ENCODE measurements at regions not wholly inside any gene's neighbourhood (a gene's known extent, or its start where the extent isn't known, plus 50 kb on each side); places are given as distances from the start of the nearest gene placed in this dataset.
A peak's percentile ranks its signal among the peaks of the same experiment; 100 is the strongest.
"Not testable (repeated sequence)": the region's sequence is repeated elsewhere in the genome, so short reads cannot be mapped to it uniquely, and the experiment has no call there.

DNA sequence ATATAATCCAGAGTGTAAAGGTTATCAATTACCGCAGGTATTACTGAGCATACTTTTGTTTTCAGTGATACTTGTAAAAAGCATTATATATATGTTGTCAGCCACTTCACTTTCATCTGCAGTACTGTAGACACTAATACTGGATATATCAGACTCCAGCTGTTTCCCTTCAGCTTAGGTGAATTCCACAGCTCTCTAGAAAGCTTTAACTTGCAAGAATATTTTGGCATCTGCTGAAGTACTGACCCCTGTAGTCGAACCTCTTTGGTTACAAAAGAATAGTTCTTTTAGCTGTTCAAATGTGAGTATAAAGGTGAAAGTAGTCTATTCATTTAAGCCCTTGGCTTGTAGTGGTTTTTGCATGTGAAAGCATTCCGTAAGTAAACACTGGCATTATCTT lies 1222.7 kb upstream of the TENM3 start:
- Mint-ChIP-seq H3K27ac (peak overlapping the region; percentile 17 to 77 (median 44)), H3K4me1 (peaks cover 4% of the 10 kb centered on the region), H3K36me3 (ENCODE audit: low read depth) (no peaks in the 10 kb centered on the region), H3K9me3 (peaks cover 3% of the 10 kb centered on the region), H3K27me3 (ENCODE audit: low read depth) (no peaks in the 10 kb centered on the region), H3K4me3 (no peak overlapping the region)
- TF ChIP-seq, protein P1, sequence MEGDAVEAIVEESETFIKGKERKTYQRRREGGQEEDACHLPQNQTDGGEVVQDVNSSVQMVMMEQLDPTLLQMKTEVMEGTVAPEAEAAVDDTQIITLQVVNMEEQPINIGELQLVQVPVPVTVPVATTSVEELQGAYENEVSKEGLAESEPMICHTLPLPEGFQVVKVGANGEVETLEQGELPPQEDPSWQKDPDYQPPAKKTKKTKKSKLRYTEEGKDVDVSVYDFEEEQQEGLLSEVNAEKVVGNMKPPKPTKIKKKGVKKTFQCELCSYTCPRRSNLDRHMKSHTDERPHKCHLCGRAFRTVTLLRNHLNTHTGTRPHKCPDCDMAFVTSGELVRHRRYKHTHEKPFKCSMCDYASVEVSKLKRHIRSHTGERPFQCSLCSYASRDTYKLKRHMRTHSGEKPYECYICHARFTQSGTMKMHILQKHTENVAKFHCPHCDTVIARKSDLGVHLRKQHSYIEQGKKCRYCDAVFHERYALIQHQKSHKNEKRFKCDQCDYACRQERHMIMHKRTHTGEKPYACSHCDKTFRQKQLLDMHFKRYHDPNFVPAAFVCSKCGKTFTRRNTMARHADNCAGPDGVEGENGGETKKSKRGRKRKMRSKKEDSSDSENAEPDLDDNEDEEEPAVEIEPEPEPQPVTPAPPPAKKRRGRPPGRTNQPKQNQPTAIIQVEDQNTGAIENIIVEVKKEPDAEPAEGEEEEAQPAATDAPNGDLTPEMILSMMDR (IDR thresholded peaks at IDR 0.05; ENCODE audit: unreplicated experiment in 3 of 3), result no peak

DNA sequence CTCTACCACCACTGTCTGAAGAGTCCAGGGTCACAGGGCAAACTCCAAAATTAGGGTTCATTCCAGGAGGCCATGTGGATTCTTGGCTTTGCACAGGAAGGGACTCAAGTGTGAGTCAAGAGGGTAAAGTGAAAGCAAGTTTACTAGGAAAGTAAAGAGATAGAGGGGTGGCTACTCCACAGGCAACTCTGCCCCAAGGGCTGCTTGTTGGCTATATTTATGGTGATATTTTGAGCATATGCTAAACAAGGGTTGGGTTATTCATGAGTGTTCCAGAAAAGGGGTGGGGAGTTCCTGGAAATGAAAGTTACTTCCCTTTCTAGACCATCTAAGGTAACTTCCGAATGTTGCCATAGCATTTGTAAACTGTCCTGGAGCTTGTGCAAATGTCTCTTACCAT lies 1222.0 kb upstream of the TENM3 start:
- H3K36me3 Mint-ChIP-seq (ENCODE audit: low read depth), result no peaks in the 10 kb centered on the region

DNA sequence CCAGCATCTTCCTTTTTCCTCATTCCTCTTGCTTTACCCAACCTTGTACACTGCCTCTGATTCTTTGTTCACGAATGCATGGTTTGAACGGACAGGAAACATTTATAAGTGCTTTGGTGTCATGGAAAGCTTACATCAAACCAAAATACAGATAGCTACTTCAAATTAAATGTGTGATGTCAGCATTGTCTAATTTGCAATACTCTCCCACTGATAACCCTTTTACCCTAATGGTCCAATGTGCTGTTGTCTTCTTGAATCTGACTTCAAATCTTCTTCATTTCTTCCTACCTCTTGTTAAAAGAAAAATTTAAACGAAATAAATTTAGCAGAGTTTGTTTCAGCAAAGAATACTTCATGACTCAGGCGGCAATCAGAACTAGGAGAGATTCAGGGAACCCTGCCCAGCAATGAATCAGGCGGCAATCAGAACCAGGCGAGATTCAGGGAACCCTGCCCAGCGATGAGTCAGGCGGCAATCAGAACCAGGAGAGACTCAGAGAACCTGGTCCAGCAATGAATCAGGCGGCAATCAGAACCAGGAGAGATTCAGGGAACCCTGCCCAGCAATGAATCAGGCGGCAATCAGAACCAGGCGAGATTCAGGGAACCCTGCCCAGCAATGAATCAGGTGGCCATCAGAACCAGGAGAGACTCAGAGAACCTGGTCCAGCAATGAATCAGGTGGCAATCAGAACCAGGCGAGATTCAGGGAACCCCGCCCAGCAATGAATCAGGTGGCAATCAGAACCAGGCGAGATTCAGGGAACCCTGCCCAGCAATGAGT lies 1212.9 kb upstream of the TENM3 start:
- H3K36me3 Mint-ChIP-seq (ENCODE audit: low read depth); H3K4me1 Mint-ChIP-seq; H3K27ac Mint-ChIP-seq; H3K4me3 Mint-ChIP-seq; H3K27me3 Mint-ChIP-seq (ENCODE audit: low read depth); H3K9me3 Mint-ChIP-seq: not testable (repeated sequence)

More for the DNA sequence above, 1222.0 kb upstream of the TENM3 start:
- no peaks in the 10 kb centered on the region for H3K27me3 Mint-ChIP-seq (ENCODE audit: low read depth)
- H3K4me3 Mint-ChIP-seq, result no peak overlapping the region
- peak overlapping the region in 1 of 3 experiments; percentile 12 for H3K27ac Mint-ChIP-seq
- H3K4me1 Mint-ChIP-seq, result peaks cover 4% of the 10 kb centered on the region
- TF ChIP-seq, protein P1 (IDR thresholded peaks at IDR 0.05; ENCODE audit: unreplicated experiment in 3 of 3), result no peak
- peaks cover 3% of the 10 kb centered on the region for H3K9me3 Mint-ChIP-seq

DNA sequence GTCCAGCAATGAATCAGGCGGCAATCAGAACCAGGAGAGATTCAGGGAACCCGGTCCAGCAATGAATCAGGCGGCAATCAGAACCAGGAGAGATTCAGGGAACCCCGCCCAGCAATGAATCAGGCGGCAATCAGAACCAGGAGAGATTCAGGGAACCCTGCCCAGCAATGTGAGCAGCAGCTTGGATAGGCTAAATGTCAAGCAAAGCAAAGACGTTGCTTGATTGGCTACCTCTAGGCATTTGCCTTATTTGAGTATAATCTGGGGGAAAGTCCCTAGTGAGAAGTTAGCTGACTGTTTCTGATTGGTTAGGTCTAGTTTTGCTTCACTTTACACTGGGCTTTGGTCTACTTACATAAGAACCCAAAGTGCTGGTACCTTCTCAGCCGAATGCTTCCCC lies 1212.2 kb upstream of the TENM3 start:
- H3K27ac Mint-ChIP-seq, result no peak overlapping the region
- TF ChIP-seq, protein P1 (IDR thresholded peaks at IDR 0.05; ENCODE audit: unreplicated experiment in 3 of 3), result no peak
- H3K9me3 Mint-ChIP-seq, result peaks cover 5% of the 10 kb centered on the region

DNA sequence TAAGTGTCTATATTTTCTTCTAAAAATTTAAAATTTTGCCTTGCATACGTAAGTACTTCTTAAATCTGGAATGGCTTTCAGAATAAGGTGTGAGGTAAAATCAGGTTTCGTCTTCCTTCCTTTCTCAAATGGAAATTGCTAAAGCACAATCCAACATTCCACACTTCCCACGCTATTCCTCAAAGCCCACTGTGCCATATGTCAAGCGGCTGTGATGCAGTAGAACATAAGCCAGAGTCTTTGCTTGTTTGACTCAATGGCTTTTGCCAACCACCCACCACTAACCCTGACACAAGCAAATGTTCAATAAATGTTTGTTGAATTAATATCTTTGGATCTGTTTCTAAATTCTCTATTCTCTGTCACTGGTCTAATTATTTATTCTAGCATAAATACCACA lies 1199.7 kb upstream of the TENM3 start:
- Mint-ChIP-seq H3K4me3 (no peak overlapping the region), H3K27me3 (ENCODE audit: low read depth) (no peaks in the 10 kb centered on the region), H3K4me1 (no peaks in the 10 kb centered on the region), H3K9me3 (peaks cover 6% of the 10 kb centered on the region), H3K36me3 (ENCODE audit: low read depth) (no peaks in the 10 kb centered on the region), H3K27ac (no peak overlapping the region)
- TF ChIP-seq, protein P1 (IDR thresholded peaks at IDR 0.05; ENCODE audit: unreplicated experiment in 3 of 3), result no peak

More for the DNA sequence above, 1212.2 kb upstream of the TENM3 start:
- H3K27me3 Mint-ChIP-seq (ENCODE audit: low read depth), result no peaks in the 10 kb centered on the region
- no peaks in the 10 kb centered on the region for H3K36me3 Mint-ChIP-seq (ENCODE audit: low read depth)
- no peak overlapping the region for H3K4me3 Mint-ChIP-seq
- no peaks in the 10 kb centered on the region for H3K4me1 Mint-ChIP-seq

DNA sequence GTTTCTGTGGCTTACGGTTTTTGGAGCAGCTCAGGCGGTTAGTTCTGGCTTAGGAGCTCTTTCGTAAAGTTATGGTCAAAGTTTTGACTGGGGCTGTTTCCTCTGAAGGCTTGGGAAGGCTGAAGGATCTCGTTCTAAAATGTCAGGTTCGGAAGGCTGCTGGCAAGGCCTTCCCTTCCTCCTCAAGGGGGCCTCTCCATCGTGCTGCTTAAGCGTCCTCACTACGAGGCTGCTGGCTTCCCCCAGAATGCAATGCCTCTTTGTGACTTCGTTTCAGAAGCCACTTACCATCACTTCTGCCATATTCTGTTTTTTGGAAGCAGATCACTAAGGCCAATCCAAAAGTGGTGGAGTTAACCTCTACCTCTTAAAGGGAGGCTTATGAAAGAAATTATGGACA lies 1196.4 kb upstream of the TENM3 start:
- TF ChIP-seq, protein P1 (IDR thresholded peaks at IDR 0.05; ENCODE audit: unreplicated experiment in 3 of 3), result no peak
- no peaks in the 10 kb centered on the region for H3K4me1 Mint-ChIP-seq

More for the DNA sequence above, 1196.4 kb upstream of the TENM3 start:
- Mint-ChIP-seq H3K27me3 (ENCODE audit: low read depth) (no peaks in the 10 kb centered on the region), H3K36me3 (ENCODE audit: low read depth) (no peaks in the 10 kb centered on the region), H3K9me3 (peaks cover 4% of the 10 kb centered on the region), H3K4me3 (no peak overlapping the region), H3K27ac (no peak overlapping the region)
